ENCODE measurements at regions not wholly inside any gene's neighbourhood (a gene's known extent, or its start where the extent isn't known, plus 50 kb on each side); places are given as distances from the start of the nearest gene placed in this dataset.

DNA sequence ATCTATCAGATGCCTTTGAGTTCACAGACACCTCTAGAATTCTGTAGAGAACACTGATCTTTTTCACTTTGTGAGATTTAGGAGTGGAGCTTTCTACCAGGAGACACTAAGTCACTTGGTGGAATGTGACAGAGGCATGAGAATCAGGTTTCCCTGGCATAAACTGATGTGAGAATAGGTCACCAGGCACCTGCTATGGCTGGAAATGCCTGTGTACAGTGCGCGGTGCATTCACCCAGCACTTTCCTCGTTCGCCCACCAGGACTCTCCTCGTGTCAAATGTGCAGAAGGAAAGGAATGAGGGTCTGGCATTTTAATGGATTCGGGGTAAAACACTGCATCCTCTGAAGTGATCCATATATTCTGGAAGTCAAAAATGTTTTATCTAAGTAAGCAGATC lies 281.8 kb upstream of the TUT7 start:
- Histone ChIP-seq H2AFZ (no peak overlapping the region), H3K27ac (no peak overlapping the region), H3K9me3 (ENCODE audit: insufficient read depth, low read depth) (no peaks in the 10 kb centered on the region), H3K4me2 (no peak overlapping the region), H3K4me1 (replicated peaks; ENCODE audit: insufficient read depth) (0 out of 2 replicates have a peak, but pooled peaks cover 6% of the 10 kb centered on the region), H3K27me3 (ENCODE audit: insufficient read depth, low read depth) (no peaks in the 10 kb centered on the region), H3K79me2 (ENCODE audit: low read depth) (no peaks in the 10 kb centered on the region), H3K36me3 (ENCODE audit: low read depth) (no peaks in the 10 kb centered on the region), H3K4me3 (no peak overlapping the region), H3K9me2 (ENCODE audit: insufficient read depth) (no peaks in the 10 kb centered on the region), H4K20me1 (ENCODE audit: insufficient read depth) (no peaks in the 10 kb centered on the region), H3F3A (ENCODE audit: insufficient read depth, low read depth) (no peaks in the 10 kb centered on the region)
- TF ChIP-seq, protein P1, sequence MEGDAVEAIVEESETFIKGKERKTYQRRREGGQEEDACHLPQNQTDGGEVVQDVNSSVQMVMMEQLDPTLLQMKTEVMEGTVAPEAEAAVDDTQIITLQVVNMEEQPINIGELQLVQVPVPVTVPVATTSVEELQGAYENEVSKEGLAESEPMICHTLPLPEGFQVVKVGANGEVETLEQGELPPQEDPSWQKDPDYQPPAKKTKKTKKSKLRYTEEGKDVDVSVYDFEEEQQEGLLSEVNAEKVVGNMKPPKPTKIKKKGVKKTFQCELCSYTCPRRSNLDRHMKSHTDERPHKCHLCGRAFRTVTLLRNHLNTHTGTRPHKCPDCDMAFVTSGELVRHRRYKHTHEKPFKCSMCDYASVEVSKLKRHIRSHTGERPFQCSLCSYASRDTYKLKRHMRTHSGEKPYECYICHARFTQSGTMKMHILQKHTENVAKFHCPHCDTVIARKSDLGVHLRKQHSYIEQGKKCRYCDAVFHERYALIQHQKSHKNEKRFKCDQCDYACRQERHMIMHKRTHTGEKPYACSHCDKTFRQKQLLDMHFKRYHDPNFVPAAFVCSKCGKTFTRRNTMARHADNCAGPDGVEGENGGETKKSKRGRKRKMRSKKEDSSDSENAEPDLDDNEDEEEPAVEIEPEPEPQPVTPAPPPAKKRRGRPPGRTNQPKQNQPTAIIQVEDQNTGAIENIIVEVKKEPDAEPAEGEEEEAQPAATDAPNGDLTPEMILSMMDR (conservative IDR thresholded peaks at IDR 0.05), result no peak
- ChIA-PET CTCF (no interaction called here), POLR2A (ENCODE audit: unreplicated experiment) (no interaction called here)
- no peak for DNase-seq
- BruUV-seq (replicated peaks), result no TSS peak
- intact Hi-C loops (cut with micrococcal nuclease; ENCODE audit: unreplicated experiment), result no loop called here

DNA sequence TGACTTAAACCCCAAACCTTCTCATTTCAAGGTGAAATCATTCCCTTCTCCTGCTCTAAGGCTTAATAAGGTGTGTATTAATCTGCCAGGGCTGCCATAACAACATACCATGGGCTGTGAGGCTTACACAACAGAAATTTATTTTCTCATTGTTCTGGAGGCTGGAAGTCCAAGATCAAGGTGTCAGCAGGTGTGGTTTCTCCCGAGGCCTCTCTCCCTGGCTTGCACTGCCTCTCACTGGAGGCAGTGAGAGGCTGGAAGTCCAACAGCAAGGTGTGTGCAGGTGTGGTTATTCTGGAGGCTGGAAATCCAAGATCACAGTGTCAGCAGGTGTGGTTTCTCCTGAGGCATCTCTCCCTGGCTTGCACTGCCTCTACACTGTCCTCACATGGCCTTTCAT lies 280.3 kb upstream of the TUT7 start:
- Histone ChIP-seq H3K9me3 (ENCODE audit: insufficient read depth, low read depth) (no peaks in the 10 kb centered on the region), H3K79me2 (ENCODE audit: low read depth) (no peaks in the 10 kb centered on the region), H3K27me3 (ENCODE audit: insufficient read depth, low read depth) (no peaks in the 10 kb centered on the region), H3F3A (ENCODE audit: insufficient read depth, low read depth) (no peaks in the 10 kb centered on the region), H2AFZ (no peak overlapping the region), H3K36me3 (ENCODE audit: low read depth) (no peaks in the 10 kb centered on the region), H3K9me2 (ENCODE audit: insufficient read depth) (no peaks in the 10 kb centered on the region), H3K4me2 (no peak overlapping the region), H3K4me3 (no peak overlapping the region), H3K4me1 (replicated peaks; ENCODE audit: insufficient read depth) (no peaks in the 10 kb centered on the region), H3K27ac (no peak overlapping the region), H4K20me1 (ENCODE audit: insufficient read depth) (no peaks in the 10 kb centered on the region)
- ChIA-PET CTCF (no interaction called here), POLR2A (ENCODE audit: unreplicated experiment) (interaction anchor here (0.7 kb wide), 1 partner anchor 225 kb away, joined by 3 read pairs; no protein-coding TSS in a partner anchor)
- no peak for DNase-seq
- intact Hi-C loops (cut with micrococcal nuclease; ENCODE audit: unreplicated experiment), result no loop called here
- no peak for TF ChIP-seq EZH2 (IDR thresholded peaks at IDR 0.05; ENCODE audit: low read depth)
- TF ChIP-seq, protein P1 (conservative IDR thresholded peaks at IDR 0.05), result no peak
- BruUV-seq (replicated peaks), result no TSS peak

DNA sequence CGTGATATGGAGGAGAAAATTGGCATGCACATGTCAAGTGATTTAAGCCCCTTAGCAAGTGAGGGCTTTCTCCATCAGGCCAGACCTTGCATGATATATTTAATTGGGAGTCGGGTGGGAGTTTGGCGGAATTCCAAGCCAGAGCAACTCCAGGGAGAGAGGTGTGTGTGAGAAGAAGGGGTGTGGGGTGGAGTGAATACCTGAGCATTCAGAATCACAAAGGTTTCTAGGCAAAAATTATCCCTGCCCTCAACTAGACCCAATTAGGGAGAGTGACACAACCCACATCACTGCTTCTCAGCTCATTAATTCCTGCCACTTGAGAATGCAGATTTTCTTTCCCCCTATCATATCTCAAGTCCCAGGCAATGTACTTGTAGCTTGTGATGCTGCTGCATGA lies 279.7 kb upstream of the TUT7 start:
- Histone ChIP-seq H3K27me3 (ENCODE audit: insufficient read depth, low read depth) (no peaks in the 10 kb centered on the region), H3K4me1 (replicated peaks; ENCODE audit: insufficient read depth) (no peaks in the 10 kb centered on the region), H3K4me3 (no peak overlapping the region), H3K36me3 (ENCODE audit: low read depth) (no peaks in the 10 kb centered on the region), H3K9me2 (ENCODE audit: insufficient read depth) (no peaks in the 10 kb centered on the region), H3F3A (ENCODE audit: insufficient read depth, low read depth) (no peaks in the 10 kb centered on the region), H3K27ac (no peak overlapping the region), H4K20me1 (ENCODE audit: insufficient read depth) (no peaks in the 10 kb centered on the region), H3K9me3 (ENCODE audit: insufficient read depth, low read depth) (no peaks in the 10 kb centered on the region), H3K79me2 (ENCODE audit: low read depth) (no peaks in the 10 kb centered on the region), H3K4me2 (no peak overlapping the region), H2AFZ (no peak overlapping the region)
- intact Hi-C loops (cut with micrococcal nuclease; ENCODE audit: unreplicated experiment), result no loop called here
- POLR2A ChIA-PET (ENCODE audit: unreplicated experiment), result interaction anchor here (0.7 kb wide), 1 partner anchor 226 kb away, joined by 3 read pairs; no protein-coding TSS in a partner anchor
- CTCF ChIA-PET, result no interaction called here
- no peak for DNase-seq
- TF ChIP-seq, protein P1 (conservative IDR thresholded peaks at IDR 0.05), result no peak
- BruUV-seq (replicated peaks), result no TSS peak

All from PC-9 (cell line).